ENCODE measurements at regions not wholly inside any gene's neighbourhood (a gene's known extent, or its start where the extent isn't known, plus 50 kb on each side); places are given as distances from the start of the nearest gene placed in this dataset.

DNA sequence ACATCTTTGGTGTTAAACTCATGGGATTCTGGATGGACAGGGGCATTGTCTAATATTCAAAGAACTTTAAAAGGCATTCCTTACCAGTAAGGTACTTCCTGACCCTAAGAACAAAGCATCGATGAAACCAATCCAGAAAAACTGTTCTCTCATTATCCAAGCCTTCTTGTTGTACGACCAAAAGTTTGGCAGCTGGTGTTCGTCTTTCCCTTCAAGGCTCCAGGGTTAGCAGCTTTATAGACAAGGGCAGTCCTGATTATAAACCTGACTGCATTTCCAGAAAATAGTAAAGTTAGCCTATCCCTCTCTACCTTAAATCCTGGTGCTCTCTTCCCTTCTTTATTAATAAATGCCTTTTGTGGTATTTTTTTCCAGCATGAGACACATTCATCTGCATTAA lies 149.4 kb upstream of the MRPS30 start:
- TF ChIP-seq, protein P1, sequence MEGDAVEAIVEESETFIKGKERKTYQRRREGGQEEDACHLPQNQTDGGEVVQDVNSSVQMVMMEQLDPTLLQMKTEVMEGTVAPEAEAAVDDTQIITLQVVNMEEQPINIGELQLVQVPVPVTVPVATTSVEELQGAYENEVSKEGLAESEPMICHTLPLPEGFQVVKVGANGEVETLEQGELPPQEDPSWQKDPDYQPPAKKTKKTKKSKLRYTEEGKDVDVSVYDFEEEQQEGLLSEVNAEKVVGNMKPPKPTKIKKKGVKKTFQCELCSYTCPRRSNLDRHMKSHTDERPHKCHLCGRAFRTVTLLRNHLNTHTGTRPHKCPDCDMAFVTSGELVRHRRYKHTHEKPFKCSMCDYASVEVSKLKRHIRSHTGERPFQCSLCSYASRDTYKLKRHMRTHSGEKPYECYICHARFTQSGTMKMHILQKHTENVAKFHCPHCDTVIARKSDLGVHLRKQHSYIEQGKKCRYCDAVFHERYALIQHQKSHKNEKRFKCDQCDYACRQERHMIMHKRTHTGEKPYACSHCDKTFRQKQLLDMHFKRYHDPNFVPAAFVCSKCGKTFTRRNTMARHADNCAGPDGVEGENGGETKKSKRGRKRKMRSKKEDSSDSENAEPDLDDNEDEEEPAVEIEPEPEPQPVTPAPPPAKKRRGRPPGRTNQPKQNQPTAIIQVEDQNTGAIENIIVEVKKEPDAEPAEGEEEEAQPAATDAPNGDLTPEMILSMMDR (conservative IDR thresholded peaks at IDR 0.05 in 1 of 2, IDR thresholded peaks at IDR 0.05 in 1 of 2; ENCODE audit: low read depth in 1 of 2, low read length in 2 of 2): no peak
- no peak for TF ChIP-seq EZH2 (IDR thresholded peaks at IDR 0.05; ENCODE audit: low read length, missing control alignments)
